HG03571 (cell line): ENCODE measurements at regions not wholly inside any gene's neighbourhood (a gene's known extent, or its start where the extent isn't known, plus 50 kb on each side); places are given as distances from the start of the nearest gene placed in this dataset.

Experiments used
- ATAC-seq: cut with Tn5 transposase; IDR thresholded peaks from one replicate; pipeline ENCODE4 v1.9.1; 2021; ENCODE audit not compliant: unreplicated experiment

DNA sequence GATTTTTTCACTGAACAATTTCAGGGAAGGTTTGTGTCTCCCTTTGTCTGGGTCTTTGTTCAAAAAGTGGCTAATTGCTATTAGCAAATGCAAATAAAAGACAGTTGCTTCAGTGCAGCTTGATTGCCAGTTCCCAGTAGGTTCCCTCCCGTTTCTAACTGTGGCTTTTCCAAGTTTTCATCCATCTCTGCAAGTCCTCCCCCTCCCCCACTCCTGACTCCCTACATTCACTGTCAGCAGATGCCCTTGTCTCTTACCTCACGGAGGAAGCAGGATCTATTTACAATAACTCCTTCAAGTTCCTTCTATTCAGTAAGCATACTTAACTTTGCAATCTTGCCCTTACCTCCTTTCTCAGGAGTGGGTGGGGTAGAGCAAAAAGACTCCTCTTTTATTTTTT is 55.4 kb upstream of the SCEL start:
- no peak for ATAC-seq

DNA sequence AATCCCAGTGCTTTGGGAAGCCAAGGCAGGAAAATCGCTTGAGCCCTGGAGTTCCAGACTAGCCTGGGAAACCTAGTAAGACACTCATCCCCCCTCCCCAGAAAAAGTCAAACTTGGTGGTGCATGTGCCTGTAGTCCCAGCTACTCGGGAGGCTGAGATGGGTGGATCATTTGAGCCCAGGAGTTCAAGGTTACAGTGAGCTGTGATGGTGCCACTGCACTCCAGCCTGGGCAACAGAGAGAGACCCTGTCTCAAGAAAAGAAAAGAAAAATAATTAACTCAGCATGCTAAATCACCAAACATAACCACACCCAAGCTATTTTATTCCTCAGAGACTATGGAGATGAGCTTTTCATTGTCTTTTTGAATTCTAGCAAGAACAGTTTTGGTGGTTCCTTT is 56.2 kb upstream of the SCEL start:
- no peak for ATAC-seq

DNA sequence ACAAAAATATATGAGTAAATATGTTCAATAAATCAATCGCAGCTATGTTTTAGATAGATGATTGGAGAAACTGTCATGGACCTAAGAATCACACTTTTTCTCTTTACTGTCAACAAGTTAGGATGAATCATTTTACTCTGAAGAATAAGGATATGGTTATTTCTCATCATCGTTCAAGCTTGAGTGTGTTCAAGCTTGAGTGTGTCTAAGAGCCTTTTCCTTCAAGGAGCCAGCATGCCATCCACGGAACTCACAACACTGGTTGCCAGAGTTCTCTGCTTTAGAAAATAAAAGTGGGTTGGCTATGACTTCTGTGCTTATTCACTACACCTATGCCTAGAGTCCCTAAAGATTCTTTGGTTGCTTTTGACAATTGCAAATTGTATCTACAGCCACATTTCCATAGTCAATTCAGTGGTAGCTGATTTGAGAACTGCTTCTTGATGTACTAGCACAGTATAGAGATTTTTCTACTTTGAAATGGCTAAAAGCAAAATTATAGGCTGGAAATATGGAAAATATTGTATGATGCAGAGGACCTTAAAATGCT is 58.1 kb upstream of the SCEL start:
- no peak for ATAC-seq

DNA sequence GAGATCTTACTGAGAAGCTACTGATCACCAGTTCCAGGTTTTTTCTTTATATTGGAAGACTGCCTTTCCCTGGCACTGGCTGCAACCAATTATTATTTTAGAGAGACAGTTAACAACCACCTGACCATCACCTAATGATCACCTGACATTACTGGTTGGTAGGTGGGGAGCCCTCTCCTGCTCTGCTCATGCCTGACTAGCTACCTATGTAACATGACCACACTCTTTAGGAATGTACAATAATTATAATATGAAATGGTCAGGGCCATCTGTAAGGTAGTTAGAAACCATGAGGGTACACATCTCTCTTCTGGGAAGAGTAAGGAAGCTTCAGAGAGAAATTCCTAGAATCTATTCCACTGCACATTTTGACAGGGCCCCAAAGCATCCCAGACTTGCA is 59.0 kb upstream of the SCEL start:
- no peak for ATAC-seq

DNA sequence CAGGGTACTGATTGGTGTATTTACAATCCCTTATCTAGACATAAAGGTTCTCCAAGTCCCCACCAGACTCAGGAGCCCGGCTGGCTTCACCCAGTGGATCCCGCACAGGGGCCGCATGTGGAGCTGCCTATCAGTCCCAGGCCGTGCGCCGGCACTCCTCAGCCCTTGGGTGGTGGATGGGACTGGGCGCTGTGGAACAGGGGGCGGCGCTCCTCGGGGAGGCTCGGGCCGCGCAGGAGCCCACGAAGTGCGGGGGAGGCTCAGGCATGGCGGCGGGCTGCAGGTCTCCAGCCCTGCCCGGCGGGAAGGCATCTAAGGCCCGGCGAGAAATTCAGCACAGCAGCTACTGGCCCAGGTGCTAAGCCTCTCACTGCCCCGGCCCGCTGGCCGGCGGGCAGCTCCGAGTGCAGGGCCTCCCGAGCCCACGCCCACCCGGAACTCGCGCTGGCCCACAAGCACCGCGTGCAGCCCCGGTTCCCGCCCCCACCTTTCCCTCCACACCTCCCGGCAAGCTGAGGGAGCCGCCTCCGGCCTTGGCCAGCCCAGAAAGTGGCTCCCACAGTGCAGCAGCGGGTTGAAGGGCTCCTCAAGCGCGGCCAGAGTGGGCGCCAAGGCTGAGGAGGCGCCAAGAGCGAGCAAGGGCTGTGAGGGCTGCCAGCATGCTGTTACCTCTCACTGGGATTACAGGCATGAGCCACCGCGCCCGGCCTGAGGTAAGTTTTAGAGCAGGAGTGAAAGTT is 60.0 kb upstream of the SCEL start:
- no peak for ATAC-seq

DNA sequence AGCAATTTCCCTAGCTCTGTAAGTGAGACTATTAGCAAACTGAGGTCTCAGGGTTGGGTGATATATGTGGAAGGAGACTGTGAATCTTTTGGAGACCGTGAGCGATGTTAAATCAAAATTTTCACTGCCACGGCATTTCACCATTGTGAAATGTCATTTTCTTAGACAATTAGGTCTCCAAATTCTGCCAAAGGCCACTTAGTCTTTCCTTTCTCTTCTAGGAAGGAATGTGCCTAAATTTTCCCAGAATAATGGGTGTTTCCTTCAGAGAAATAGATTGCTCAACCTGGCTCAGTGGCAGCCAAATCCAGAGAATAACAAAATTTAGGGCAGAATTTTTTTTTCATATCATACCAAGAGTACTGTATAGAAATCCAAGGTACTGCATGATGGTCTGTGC is 64.5 kb upstream of the SCEL start:
- no peak for ATAC-seq

DNA sequence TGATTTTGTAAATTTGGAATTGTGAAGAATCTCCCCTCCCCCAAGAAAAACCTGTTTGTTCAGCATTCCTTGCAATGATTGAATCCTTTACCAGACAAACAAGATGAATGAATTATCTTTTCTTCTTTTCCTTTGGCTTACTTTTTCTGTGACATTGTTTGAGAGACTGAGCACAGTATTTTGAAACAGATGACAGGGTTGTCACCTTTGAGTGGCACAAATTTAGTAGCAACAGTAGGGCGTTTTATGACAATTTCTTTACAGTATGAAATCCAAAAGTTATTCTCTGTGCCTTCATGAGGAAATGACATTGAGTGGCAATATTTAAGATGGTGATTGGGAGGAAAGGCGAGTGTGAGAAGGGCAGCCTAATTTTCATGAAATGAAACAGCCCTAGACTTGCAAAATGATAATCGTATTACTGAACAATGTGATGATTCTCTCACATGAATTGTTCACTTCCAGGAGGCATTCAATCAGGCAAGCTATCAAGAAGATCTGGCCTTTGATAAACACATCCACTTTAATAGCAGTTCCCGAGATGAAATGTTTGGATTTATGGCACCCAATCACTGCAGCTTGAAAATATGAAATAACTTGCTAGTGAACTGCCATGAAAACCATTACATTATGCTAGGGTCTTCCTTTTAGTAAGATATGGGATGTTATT is 68.6 kb upstream of the SCEL start:
- ATAC-seq: no peak

DNA sequence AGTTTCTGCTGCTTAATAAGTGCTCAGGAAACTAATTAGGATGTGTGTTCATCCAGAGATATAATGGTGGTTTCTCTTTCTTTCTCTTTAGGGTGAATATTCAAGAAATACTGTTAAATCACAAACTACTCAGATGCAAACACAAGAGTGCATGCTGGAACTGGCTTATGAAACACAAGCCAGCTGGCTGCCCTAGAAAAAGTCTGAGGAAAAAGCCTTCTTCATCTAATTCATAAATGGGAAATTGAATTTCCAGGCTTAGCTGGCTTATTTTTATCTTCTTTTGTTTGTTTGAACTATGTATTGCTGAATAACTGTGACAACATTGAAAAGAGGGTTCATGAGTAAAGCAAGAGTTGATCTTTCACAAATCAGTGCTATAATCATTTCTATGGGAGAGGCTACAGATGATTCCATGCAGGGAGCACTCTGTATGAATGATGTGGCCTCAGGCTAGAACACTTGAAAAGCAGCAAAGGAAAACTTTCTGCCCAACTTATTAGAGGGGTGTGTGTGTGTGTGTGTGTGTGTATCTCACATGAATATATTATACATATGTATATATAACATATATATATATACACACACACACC is 69.8 kb upstream of the SCEL start:
- ATAC-seq: no peak

DNA sequence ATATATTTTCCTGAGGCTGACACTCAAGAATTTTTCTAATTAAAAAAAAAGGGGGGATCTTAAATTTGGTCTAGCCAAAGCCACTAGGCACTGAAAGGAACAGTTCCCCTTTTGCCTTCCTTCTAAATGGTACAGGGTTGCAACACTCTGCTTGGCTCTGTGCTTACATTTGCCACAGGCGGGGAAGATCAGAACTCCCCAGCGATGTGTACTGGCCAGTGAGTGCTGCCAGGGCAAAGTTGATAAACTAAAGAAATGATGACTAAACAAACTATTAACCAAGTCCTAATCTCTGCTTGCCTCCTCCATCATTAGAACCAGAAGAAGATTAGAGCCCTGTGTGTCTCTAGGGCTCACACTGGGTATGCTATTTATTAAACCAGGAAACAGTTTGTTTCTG is 75.3 kb upstream of the SCEL start:
- ATAC-seq: peak; percentile 98

DNA sequence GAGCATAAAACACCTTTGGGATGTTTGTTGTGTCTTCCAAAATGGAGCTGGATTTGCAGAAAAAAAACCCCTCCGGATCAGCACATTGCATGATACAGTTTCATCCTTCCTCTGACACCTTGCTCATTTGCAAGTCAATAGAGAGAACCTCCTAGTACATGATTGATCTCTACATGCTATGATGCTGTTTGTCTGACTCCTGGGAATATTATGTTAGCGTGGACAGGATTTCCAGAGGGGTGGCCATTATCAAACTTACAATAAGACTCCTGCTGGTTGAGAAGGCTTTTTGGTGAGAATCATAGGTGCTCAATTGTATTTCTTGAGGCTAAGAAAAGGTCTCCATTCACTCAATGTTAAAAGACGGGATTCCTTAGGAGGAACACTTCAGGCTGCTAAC is 75.9 kb upstream of the SCEL start:
- ATAC-seq: no peak

DNA sequence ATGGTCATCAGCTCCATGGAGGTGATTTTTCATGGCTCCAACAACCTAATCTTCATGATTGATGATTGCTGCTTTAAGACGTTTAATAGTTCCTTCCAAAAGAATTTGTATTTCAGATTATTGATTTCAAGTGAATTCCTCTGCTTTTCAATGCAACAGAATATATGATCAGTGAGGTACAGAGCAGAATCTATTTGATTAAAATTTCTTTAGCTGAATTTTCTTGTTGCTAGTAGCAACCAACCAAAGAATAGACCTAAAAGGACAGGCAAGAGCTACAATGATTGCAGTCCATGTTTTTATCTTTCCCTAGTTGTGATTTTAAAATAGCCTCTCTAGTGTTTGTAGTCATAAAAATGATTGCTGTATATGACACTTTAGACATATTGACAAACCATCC is 76.8 kb upstream of the SCEL start:
- ATAC-seq: no peak

DNA sequence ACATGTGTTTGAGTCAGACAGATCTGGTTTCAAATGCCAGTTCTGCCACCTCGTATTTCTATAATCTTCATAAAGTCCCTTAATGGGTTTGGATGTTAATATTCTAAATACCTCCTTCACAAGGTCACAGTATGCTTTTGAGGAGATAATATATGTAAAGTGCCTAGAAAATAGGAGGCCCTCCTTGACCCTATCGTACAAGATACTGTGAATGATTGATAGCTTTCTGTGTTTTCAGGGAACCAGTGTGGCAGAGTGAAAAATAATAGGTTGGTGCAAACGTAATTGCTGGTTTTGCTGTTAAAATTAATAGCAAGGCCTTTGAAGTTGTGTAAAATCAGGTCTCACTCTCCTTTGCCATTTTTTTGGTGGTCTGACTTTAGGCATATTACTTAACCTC is 77.5 kb upstream of the SCEL start:
- ATAC-seq: no peak

DNA sequence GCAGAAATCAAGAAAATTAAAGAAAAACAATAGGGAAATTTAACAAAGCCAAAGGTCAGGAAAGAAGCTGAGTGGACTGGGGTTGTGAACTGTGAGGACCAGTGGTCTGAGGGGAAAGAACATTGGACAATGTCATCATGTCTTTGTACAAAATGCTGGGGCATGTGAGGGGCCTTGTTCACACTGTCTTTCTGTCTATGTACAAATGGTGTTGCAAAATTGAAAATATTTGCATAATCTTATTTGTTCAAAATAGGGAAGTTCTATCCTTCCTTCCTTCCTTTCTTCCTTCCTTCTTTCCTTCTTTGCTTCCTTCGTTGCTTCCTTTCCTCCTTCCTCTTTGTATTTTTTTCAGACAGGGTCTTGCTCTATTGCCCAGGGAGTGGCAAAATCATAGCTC is 79.2 kb upstream of the SCEL start:
- no peak for ATAC-seq

DNA sequence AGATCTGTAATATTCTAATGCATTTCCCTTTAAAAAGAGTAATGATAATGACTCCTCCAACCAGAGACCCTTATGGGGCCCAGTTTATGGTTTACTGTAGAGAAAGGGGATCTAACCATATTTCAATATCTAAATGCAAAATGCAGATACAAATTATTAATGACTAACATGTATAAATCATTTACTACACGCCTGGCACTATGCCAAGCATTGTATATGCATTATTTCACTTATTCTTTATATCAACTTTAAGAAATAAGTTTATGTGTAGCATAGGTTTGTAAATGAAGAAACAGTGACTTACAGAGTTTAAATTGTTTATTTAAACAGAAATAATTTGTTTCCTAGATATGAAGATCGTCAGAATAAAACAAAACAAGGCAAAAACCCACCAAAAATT is 86.2 kb upstream of the SCEL start:
- ATAC-seq: no peak

DNA sequence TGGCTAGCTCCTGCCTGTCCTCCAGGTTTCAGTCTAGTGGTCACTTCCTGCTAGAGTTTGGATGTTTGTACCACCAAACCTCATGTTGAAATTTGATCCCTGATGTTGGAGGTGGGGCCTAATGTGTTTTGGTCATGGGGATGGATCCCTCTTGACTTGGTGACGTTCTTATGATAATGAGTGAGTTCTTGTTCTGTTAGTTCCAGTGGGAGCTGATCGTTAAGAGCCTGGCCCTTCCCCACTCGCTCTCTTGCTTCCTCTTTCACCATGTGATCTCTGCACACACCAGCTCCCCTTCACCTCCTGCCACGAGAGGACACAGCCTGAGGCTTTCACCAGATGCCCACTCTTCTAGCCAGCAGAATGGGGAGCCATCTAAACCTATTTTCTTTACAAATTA is 86.8 kb upstream of the SCEL start:
- ATAC-seq: no peak

DNA sequence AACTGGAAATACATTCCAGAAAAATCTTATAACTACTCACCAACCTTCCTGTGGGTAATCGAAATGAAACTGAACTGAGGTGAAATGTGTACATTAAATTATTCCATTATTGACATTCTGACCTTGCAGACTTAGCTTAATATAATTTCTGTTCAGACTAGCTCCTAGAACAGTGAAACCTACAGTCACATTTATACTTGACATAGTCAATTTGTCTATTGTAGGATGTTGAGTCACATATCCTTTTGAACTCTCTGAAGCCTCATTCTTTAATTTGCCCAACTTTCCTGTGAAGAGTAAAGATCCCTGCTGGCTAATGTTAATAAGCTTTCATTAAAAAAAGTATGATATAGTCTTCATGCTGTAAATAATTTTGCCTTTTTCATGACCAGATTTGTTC is 92.0 kb upstream of the SCEL start:
- ATAC-seq: no peak

DNA sequence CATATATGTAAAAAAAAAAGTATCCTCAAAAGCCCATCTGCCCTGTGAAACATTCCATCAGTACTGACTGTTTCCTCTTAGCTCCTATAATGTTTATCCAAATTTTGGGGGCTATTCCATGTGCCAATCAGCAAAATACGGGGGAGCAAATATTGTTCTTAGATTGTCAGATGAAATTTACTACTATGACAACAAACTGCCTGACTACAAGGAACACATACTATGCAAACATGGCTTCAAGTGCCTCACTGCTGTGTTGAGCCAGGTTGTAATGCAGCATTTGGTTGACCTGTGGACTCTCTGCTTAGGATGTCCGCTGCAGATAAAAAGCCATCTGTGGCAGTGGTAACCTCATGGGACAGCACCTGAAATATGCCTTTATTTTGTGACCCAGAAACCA is 98.2 kb upstream of the SCEL start:
- ATAC-seq: no peak

DNA sequence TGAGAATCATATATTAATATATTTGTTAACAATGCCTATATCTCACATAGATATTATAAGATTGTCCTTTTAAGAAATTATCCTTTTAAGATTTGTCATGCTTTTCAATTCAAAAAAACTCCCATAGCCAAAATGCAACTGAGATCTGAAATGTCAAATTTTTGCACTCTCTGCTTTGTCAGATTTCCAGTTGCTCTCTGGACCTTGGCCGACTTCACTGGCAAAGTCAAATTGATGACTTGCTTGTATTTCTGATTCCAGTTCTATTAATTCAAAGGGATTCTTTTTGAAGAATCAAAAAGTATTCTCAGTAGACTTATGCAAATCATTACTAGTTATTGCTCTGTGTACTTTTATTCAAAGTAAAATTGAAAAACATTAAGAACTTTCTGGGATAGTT is 101.2 kb upstream of the SCEL start:
- ATAC-seq: no peak

DNA sequence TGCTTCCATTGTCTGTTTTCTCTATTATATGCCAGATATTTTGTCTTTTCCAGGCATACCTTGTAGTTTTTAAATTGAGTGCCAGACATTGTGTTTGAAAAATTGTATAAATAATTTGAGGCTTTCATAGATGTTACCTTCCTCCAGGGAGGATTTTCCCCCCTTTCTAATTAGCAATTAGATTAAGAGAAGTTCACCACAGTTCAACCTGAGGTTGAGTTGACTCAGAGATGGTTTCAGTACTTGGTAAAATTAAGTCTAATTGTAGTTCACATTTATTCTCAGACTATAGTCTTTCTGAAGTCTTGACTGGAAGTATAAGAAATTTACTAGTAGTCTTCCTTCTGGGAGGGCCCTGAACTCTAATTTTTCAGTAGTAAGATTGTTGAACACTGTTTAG is 104.1 kb upstream of the SCEL start:
- no peak for ATAC-seq

DNA sequence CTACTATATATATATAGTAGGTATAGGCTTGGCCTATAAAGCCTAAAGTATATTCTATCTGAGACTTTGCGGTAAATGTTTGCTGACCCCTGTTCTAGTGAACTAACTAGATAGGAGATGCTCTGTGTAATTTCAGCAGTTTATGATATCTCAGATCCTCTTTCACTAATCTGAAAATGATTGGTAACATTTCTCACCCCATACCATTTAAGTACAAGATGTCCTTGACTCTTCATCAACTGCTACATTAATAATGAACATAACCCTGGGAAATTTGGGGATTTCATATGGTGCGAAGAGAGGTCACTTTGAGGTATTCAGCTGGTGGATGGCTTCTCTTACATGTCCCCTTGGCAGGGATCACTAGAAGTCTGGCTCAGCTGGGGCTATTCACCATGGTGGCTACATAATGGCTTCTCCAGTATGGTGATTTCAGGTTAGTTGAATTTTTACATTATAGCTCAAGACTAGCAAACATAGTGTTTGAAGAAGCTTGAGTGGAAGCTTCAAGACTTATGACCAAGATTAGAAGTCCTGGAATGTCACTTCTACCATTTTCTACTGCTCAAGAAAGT is 103.6 kb upstream of the MYCBP2 start:
- ATAC-seq: peak; percentile 59

DNA sequence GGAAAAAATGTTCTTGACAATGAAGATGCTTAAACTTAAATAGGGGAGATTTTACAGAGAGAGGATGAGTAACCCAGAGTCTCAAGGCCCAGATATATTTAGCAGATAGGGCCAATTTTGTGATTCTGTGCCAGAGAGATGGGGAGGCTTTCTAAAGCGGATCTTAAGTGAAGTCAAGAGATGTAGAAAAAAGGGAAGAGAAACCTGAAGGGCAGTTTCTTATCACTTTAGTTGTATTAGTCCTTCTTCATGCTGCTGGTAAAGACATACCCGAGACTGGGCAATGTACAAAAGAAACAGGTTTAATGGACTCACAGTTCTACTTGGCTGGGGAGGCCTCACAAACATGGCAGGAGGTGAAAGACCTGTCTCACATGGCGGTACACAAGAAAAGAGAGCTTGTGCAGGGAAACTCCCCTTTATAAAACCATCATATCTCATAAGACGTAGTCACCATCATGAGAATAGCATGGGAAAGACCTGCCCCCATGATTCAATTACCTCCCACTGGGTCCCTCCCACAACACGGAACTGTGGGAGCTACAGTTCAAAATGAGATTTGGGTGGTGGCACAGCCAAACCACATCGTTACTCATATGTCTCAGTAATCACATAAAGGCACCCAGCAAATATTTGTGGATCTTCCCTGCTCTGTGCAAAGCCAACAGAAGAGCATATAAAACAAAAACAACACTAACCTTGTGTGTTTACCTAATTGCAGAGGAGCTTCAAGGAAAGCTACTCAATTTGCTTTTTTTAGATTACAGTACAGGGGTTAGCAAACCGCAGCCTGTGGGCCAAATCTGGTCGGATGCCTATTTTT is 102.6 kb upstream of the MYCBP2 start:
- ATAC-seq: peak; percentile 78
